ENCODE measurements at regions not wholly inside any gene's neighbourhood (a gene's known extent, or its start where the extent isn't known, plus 50 kb on each side); places are given as distances from the start of the nearest gene placed in this dataset.

- TF ChIP-seq CTCF (IDR thresholded peaks at IDR 0.05) (no peak), POLR2A (IDR thresholded peaks at IDR 0.05) (no peak)
Measured at GRCh38 chr2:204059016-204059415, 122.5 kb downstream of the ICOS start.

Data from right lobe of liver (tissue), 4 donors.